Suprapubic skin (tissue), 4 donors: ENCODE measurements at regions not wholly inside any gene's neighbourhood (a gene's known extent, or its start where the extent isn't known, plus 50 kb on each side); places are given as distances from the start of the nearest gene placed in this dataset.

ENCODE experiments used
- DNase-seq, 2 donors: peaks; one replicate each; pipeline ENCODE4 v3.0.0-alpha.2; 2019; ENCODE audit warnings: low spot score in 2 of 2
- H3K27ac ChIP-seq: fragments of 200-600 bp; sonication (generic); one replicate; pipeline ENCODE4 v1.5.1; 2019
- H3K27me3 ChIP-seq: fragments of 200-600 bp; sonication (generic); one replicate; pipeline ENCODE4 v1.5.1; 2019
- H3K36me3 ChIP-seq: fragments of 200-600 bp; sonication (generic); one replicate; pipeline ENCODE4 v1.5.1; 2019
- H3K4me1 ChIP-seq: fragments of 200-600 bp; sonication (generic); one replicate; pipeline ENCODE4 v1.5.1; 2019
- H3K4me3 ChIP-seq: fragments of 200-600 bp; sonication (generic); one replicate; pipeline ENCODE4 v1.5.1; 2019; ENCODE audit warnings: mild to moderate bottlenecking
- H3K9me3 ChIP-seq: fragments of 200-600 bp; sonication (generic); one replicate; pipeline ENCODE4 v1.5.1; 2019
- CTCF ChIP-seq, 2 donors: fragments of 200-600 bp in 1 of 2; fragments of 450-650 bp in 1 of 2; sonication (generic) in 1 of 2; IDR thresholded peaks; one replicate each; pipeline ENCODE4 v1.5.1; 2016 to 2019; ENCODE audit warnings: antibody characterized with exemption in 2 of 2, mild to moderate bottlenecking in 1 of 2, moderate library complexity in 1 of 2
- EP300 ChIP-seq: sonication (generic); formaldehyde crosslinking; IDR thresholded peaks from one replicate; pipeline ENCODE4 v1.6.1; 2017; ENCODE audit warnings: antibody characterized with exemption
- POLR2A ChIP-seq, 2 donors: fragments of 450-650 bp; IDR thresholded peaks; one replicate each; pipeline ENCODE4 v1.6.1; 2017; ENCODE audit warnings: antibody characterized with exemption in 2 of 2, mild to moderate bottlenecking in 2 of 2, moderate library complexity in 2 of 2
- POLR2AphosphoS5 ChIP-seq, 3 donors: sonication (generic); formaldehyde crosslinking; IDR thresholded peaks; one replicate each; pipeline ENCODE4 v1.6.1; 2017; ENCODE audit warnings: antibody characterized with exemption in 3 of 3
- WGBS: methylation state at CpG from one replicate; pipeline ENCODE4 v1.1.5; 2018; 5-methylcytosine and 5-hydroxymethylcytosine counted together

- H3K9me3 ChIP-seq = no peaks in the 10 kb centered on the region
- no peak for DNase-seq
- no peak overlapping the region for H3K4me3 ChIP-seq
- TF ChIP-seq POLR2AphosphoS5 (IDR thresholded peaks at IDR 0.05) = no peak
- no peak for TF ChIP-seq POLR2A (IDR thresholded peaks at IDR 0.05)
- no peak for TF ChIP-seq EP300
- TF ChIP-seq CTCF (IDR thresholded peaks at IDR 0.05) = no peak
- no peaks in the 10 kb centered on the region for H3K27me3 ChIP-seq
- no peaks in the 10 kb centered on the region for H3K36me3 ChIP-seq
- no peaks in the 10 kb centered on the region for H3K4me1 ChIP-seq
- no peak overlapping the region for H3K27ac ChIP-seq
Measured at GRCh38 chr11:91755526-91755925, 469.1 kb upstream of the FAT3 start.

- Histone ChIP-seq H3K27ac (no peak overlapping the region), H3K9me3 (no peaks in the 10 kb centered on the region), H3K4me3 (no peak overlapping the region), H3K27me3 (no peaks in the 10 kb centered on the region), H3K36me3 (no peaks in the 10 kb centered on the region), H3K4me1 (no peaks in the 10 kb centered on the region)
- no peak for DNase-seq
- TF ChIP-seq EP300 (no peak), POLR2AphosphoS5 (IDR thresholded peaks at IDR 0.05) (no peak), CTCF (IDR thresholded peaks at IDR 0.05) (no peak), POLR2A (IDR thresholded peaks at IDR 0.05) (no peak)
Measured at GRCh38 chr11:91749251-91749650, 475.4 kb upstream of the FAT3 start.

GRCh38 chr11:91742155-91742554 is 482.5 kb upstream of the FAT3 start:
- H3K27me3 ChIP-seq = no peaks in the 10 kb centered on the region
- H3K9me3 ChIP-seq = no peaks in the 10 kb centered on the region
- no peak overlapping the region for H3K27ac ChIP-seq
- DNase-seq = no peak
- H3K4me1 ChIP-seq = no peaks in the 10 kb centered on the region
- no peak overlapping the region for H3K4me3 ChIP-seq
- H3K36me3 ChIP-seq = no peaks in the 10 kb centered on the region
- WGBS = 78% methylated on average over 3 of the region's 3 CpGs
- TF ChIP-seq POLR2AphosphoS5 (IDR thresholded peaks at IDR 0.05) (no peak), CTCF (IDR thresholded peaks at IDR 0.05) (no peak), POLR2A (IDR thresholded peaks at IDR 0.05) (no peak), EP300 (no peak)

- H3K4me3 ChIP-seq = no peak overlapping the region
- no peak for DNase-seq
- H3K4me1 ChIP-seq = no peaks in the 10 kb centered on the region
- WGBS = 36% methylated on average over 6 of the region's 6 CpGs
- H3K27ac ChIP-seq = no peak overlapping the region
- H3K27me3 ChIP-seq = no peaks in the 10 kb centered on the region
- no peaks in the 10 kb centered on the region for H3K36me3 ChIP-seq
- no peaks in the 10 kb centered on the region for H3K9me3 ChIP-seq
- TF ChIP-seq POLR2A (IDR thresholded peaks at IDR 0.05) (no peak), POLR2AphosphoS5 (IDR thresholded peaks at IDR 0.05) (no peak), CTCF (IDR thresholded peaks at IDR 0.05) (no peak), EP300 (no peak)
Measured at GRCh38 chr11:91731051-91731450, 493.6 kb upstream of the FAT3 start.

GRCh38 chr11:91730620-91731019 is 494.0 kb upstream of the FAT3 start:
- H3K36me3 ChIP-seq = no peaks in the 10 kb centered on the region
- no peak overlapping the region for H3K4me3 ChIP-seq
- no peaks in the 10 kb centered on the region for H3K4me1 ChIP-seq
- H3K27me3 ChIP-seq = no peaks in the 10 kb centered on the region
- no peaks in the 10 kb centered on the region for H3K9me3 ChIP-seq
- no peak for DNase-seq
- TF ChIP-seq POLR2AphosphoS5 (IDR thresholded peaks at IDR 0.05) (no peak), POLR2A (IDR thresholded peaks at IDR 0.05) (no peak), EP300 (no peak), CTCF (IDR thresholded peaks at IDR 0.05) (no peak)
- 94% methylated on average over 4 of the region's 4 CpGs for WGBS
- H3K27ac ChIP-seq = no peak overlapping the region
